ENCODE measurements at regions not wholly inside any gene's neighbourhood (a gene's known extent, or its start where the extent isn't known, plus 50 kb on each side); places are given as distances from the start of the nearest gene placed in this dataset.
A peak's percentile ranks its signal among the peaks of the same experiment; 100 is the strongest.
"Not testable (repeated sequence)": the region's sequence is repeated elsewhere in the genome, so short reads cannot be mapped to it uniquely, and the experiment has no call there.

GRCh38 chr18:44568986-44569385 lies 111.7 kb upstream of the SETBP1 start:
- TF ChIP-seq CTCF (IDR thresholded peaks at IDR 0.05), result no peak
- ATAC-seq, result no peak
- DNase-seq, result no peak
- Histone ChIP-seq H3K4me3 (no peak overlapping the region), H3K36me3 (ENCODE audit: low read depth) (no peaks in the 10 kb centered on the region), H3K9me3 (no peaks in the 10 kb centered on the region), H3K4me1 (ENCODE audit: low read depth) (no peaks in the 10 kb centered on the region)
- intact Hi-C loops (cut with DNase I, micrococcal nuclease), result no loop called here

- intact Hi-C loops (cut with DNase I, micrococcal nuclease), result no loop called here
- H3K4me3 ChIP-seq, result no peak overlapping the region
- H3K4me1 ChIP-seq (ENCODE audit: low read depth), result no peaks in the 10 kb centered on the region
- no peak for ATAC-seq
- H3K9me3 ChIP-seq, result no peaks in the 10 kb centered on the region
- DNase-seq, result no peak
- H3K36me3 ChIP-seq (ENCODE audit: low read depth), result no peaks in the 10 kb centered on the region
- no peak for TF ChIP-seq CTCF (IDR thresholded peaks at IDR 0.05)
Observed at GRCh38 chr18:44569391-44570055, 111.2 kb upstream of the SETBP1 start.

DNA sequence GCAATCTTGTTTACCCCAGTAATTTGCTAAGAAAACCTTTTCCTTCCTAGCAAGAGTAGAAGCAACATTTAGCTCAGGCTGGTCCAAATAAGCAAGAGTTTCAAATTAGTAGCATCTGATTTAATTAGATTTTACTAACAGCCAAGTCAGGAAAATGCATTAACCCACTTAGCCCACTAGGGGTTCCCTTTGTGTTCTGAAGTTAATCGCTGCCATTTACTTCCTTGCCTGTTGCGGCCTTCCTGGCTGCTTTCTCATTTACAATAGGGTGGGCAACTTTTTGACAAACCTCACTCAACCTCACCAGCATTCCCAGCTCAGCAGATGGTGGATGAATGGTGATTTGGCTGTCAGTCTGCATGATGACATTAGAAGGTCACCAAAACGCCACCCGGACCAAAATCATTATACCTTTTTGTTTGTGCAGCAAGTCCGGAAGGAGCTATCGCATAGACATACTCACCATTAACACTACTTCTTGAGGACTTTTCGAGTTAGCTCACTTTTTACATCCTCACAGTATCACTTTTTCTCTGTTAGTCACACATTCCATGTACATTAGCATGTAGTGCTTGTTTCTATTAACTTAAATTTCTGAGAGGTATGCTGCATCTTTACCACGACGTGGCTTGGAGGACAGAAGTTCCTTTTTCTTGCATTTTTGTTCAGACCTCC lies 101.5 kb upstream of the SETBP1 start:
- H3K36me3 ChIP-seq (ENCODE audit: low read depth), result no peaks in the 10 kb centered on the region
- TF ChIP-seq CTCF (IDR thresholded peaks at IDR 0.05), result peak; percentile 32
- ATAC-seq, result no peak
- no peaks in the 10 kb centered on the region for H3K4me1 ChIP-seq (ENCODE audit: low read depth)
- no peak overlapping the region for H3K4me3 ChIP-seq
- DNase-seq, result no peak
- H3K9me3 ChIP-seq, result no peaks in the 10 kb centered on the region
- intact Hi-C loops (cut with DNase I, micrococcal nuclease), result loop anchor here in 1 of 2 donors (5.0 kb wide), 1 partner anchor 643 kb away; no protein-coding TSS in a partner anchor

DNA sequence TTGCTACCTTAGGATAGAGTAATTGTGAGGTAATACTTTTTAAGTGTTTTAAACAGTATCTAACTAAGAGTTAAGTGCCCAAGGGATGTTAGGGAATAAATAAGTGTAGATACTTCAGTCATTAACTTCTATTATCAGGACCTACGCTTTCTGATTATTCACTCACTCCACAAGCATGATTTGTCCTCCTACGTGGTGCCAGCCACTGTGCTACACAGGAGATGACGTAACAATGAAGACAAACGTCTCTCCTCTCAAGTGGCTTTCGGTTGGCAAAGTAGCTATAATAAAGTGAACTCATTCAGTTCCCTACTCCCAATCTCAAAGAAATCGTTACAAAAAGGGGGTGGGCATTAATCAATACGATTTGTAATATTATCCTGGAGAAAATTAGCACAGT lies 100.9 kb upstream of the SETBP1 start:
- intact Hi-C loops (cut with DNase I, micrococcal nuclease), result loop anchor here in 1 of 2 donors (5.0 kb wide), 1 partner anchor 643 kb away; no protein-coding TSS in a partner anchor
- H3K4me3 ChIP-seq, result no peak overlapping the region
- H3K4me1 ChIP-seq (ENCODE audit: low read depth), result no peaks in the 10 kb centered on the region
- no peaks in the 10 kb centered on the region for H3K36me3 ChIP-seq (ENCODE audit: low read depth)
- ATAC-seq, result no peak
- no peak for TF ChIP-seq CTCF (IDR thresholded peaks at IDR 0.05)
- H3K9me3 ChIP-seq, result no peaks in the 10 kb centered on the region
- no peak for DNase-seq

DNA sequence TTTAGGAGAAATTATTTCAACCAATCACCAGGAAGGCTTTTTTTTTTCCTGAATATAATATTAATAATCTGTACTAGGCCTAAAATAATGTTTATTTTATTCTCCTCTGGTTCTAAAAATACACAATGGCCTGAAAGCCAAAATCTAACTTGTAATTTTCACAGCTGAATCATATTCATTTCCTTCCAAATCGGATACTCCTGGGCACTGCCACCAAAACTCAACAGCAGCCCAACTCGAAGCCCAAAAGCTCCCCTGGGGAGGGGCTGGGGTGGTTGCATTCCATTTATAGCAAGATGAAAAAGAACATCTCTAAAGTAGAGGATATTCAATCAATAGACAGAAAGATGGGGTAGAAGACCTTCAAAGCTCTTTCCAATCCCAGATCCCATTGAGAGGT lies 100.5 kb upstream of the SETBP1 start:
- DNase-seq, result no peak
- no peaks in the 10 kb centered on the region for H3K4me1 ChIP-seq (ENCODE audit: low read depth)
- intact Hi-C loops (cut with DNase I, micrococcal nuclease), result no loop called here

GRCh38 chr18:44580782-44581181 lies 99.9 kb upstream of the SETBP1 start:
- ATAC-seq; DNase-seq; intact Hi-C loops (cut with DNase I, micrococcal nuclease); H3K36me3 ChIP-seq (ENCODE audit: low read depth); H3K4me1 ChIP-seq (ENCODE audit: low read depth); H3K4me3 ChIP-seq; H3K9me3 ChIP-seq: not testable (repeated sequence)

More for the DNA sequence above, 100.5 kb upstream of the SETBP1 start:
- Histone ChIP-seq H3K4me3 (no peak overlapping the region), H3K9me3 (no peaks in the 10 kb centered on the region), H3K36me3 (ENCODE audit: low read depth) (no peaks in the 10 kb centered on the region)
- no peak for ATAC-seq
- no peak for TF ChIP-seq CTCF (IDR thresholded peaks at IDR 0.05)
